ENCODE measurements at regions not wholly inside any gene's neighbourhood (a gene's known extent, or its start where the extent isn't known, plus 50 kb on each side); places are given as distances from the start of the nearest gene placed in this dataset.

DNA sequence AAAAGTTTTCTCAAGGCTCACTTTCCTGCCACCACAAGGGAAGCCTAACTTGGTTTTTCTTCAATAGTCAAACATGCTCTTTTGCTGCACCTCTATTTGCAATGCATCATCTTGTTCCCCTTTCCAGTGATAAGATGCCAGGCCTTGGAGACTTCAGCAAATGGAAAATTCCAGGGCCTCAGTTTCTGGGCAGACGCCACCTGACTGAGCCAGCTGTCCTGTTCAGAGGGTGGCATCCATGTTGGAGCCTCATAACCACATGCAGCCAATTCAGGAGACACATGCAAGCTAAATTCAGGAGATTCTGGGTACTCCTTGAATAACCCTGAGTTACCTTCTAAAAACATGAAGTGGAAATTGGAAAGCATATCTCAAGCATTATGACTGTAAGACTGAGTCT, 51.8 kb upstream of the ADRA1D start:
- no peak for TF ChIP-seq POLR2AphosphoS5 (IDR thresholded peaks at IDR 0.05)
- TF ChIP-seq CTCF (IDR thresholded peaks at IDR 0.05) = no peak
- TF ChIP-seq POLR2A (IDR thresholded peaks at IDR 0.05) = no peak
- no peak for TF ChIP-seq EP300 (IDR thresholded peaks at IDR 0.05)
